ENCODE measurements at regions not wholly inside any gene's neighbourhood (a gene's known extent, or its start where the extent isn't known, plus 50 kb on each side); places are given as distances from the start of the nearest gene placed in this dataset.

- Histone ChIP-seq H3K9ac (replicated peaks in 1 of 4; ENCODE audit: extremely low read depth in 1 of 4, low read depth in 3 of 4, low read length in 3 of 4) (no peak overlapping the region), H3K36me3 (ENCODE audit: control insufficient read depth in 2 of 4, insufficient read depth in 4 of 4, low read length in 3 of 4) (no peaks in the 10 kb centered on the region; a peak in 1 of 8 replicates), H2BK20ac (ENCODE audit: low read length) (no peak overlapping the region), H3K18ac (ENCODE audit: extremely low read depth, low read length) (no peak overlapping the region), H2AFZ (ENCODE audit: low read length) (no peak overlapping the region), H3K23ac (ENCODE audit: insufficient read length) (no peak overlapping the region), H2BK120ac (replicated peaks; ENCODE audit: low read depth, low read length) (no peak overlapping the region), H4K20me1 (replicated peaks in 1 of 2; ENCODE audit: control insufficient read depth in 1 of 2, insufficient read depth in 2 of 2, low read length in 2 of 2) (peaks cover 0 to 11% of the 10 kb centered on the region in 2 experiments), H3K79me2 (ENCODE audit: control insufficient read depth in 1 of 2, insufficient read depth in 2 of 2, low read length in 2 of 2) (no peaks in the 10 kb centered on the region), H4K5ac (ENCODE audit: insufficient read length, low read depth, low read length) (no peak overlapping the region), H2BK5ac (ENCODE audit: low read depth, low read length) (no peak overlapping the region), H3K79me1 (ENCODE audit: low read depth, low read length) (no peaks in the 10 kb centered on the region), H3K56ac (replicated peaks; ENCODE audit: insufficient read length, low read depth, low read length) (no peak overlapping the region), H2AK5ac (ENCODE audit: low read depth, low read length) (no peak overlapping the region), H2BK12ac (ENCODE audit: low read depth, low read length) (no peak overlapping the region), H3K4me2 (ENCODE audit: insufficient read depth in 1 of 2, low read depth in 2 of 2, low read length in 2 of 2) (no peak overlapping the region), H4K91ac (replicated peaks; ENCODE audit: insufficient read length, low read length) (no peak overlapping the region), H3K9me3 (ENCODE audit: insufficient read depth in 2 of 2, low read depth in 1 of 2, low read length in 1 of 2) (no peaks in the 10 kb centered on the region), H3K27ac (ENCODE audit: low read depth, low read length) (no peak overlapping the region), H3K14ac (ENCODE audit: insufficient read length) (no peak overlapping the region), H4K8ac (ENCODE audit: extremely low read depth, insufficient read depth, low read length) (no peak overlapping the region), H3K23me2 (ENCODE audit: low read depth, low read length) (peaks cover 10% of the 10 kb centered on the region; the same call in 1 of the 2 replicates), H3K4ac (replicated peaks; ENCODE audit: insufficient read length, low read depth, low read length) (no peak overlapping the region), H3K4me3 (ENCODE audit: extremely low read depth in 1 of 4, insufficient read depth in 2 of 4, low read depth in 3 of 4, low read length in 4 of 4) (no peak overlapping the region), H3K27me3 (replicated peaks in 1 of 4; ENCODE audit: control insufficient read depth in 3 of 4, extremely low read depth in 1 of 4, insufficient read depth in 3 of 4, low read length in 3 of 4) (no peaks in the 10 kb centered on the region; a peak in 4 of 7 replicates), H3K4me1 (replicated peaks in 1 of 4; ENCODE audit: control insufficient read depth in 3 of 4, insufficient read depth in 4 of 4, low read length in 3 of 4) (peaks cover 0 to 10% (median 4%) of the 10 kb centered on the region in 4 experiments; a peak in 3 of 7 replicates), H2BK15ac (ENCODE audit: low read length) (no peak overlapping the region)
- DNase-seq (ENCODE audit: low read depth in 1 of 2, low spot score in 2 of 2) (no peak), FAIRE-seq (no peak)
- ChIA-PET CTCF (ENCODE audit: partially characterized antibody) (interaction anchor here (0.5 to 5.1 kb wide), 3 partner anchors 90 to 143 kb away, joined by 3 to 38 read pairs (median 3); no protein-coding TSS in a partner anchor), POLR2A (ENCODE audit: partially characterized antibody) (interaction anchor here (0.6 kb wide), 1 partner anchor 64 kb away, joined by 3 read pairs; no protein-coding TSS in a partner anchor)
- TF ChIP-seq SAP30 (IDR thresholded peaks at IDR 0.05; ENCODE audit: insufficient read depth, insufficient replicate concordance, low read length), result no peak
- TF ChIP-seq KDM5A (IDR thresholded peaks at IDR 0.05; ENCODE audit: low read length), result no peak
- no peak for TF ChIP-seq RAD21 (IDR thresholded peaks at IDR 0.05 in 1 of 2, conservative IDR thresholded peaks at IDR 0.05 in 1 of 2; ENCODE audit: low read depth in 2 of 2, low read length in 2 of 2)
- no peak for TF ChIP-seq ATF3 (IDR thresholded peaks at IDR 0.05; ENCODE audit: insufficient read depth, low read depth, low read length)
- TF ChIP-seq, protein P1, sequence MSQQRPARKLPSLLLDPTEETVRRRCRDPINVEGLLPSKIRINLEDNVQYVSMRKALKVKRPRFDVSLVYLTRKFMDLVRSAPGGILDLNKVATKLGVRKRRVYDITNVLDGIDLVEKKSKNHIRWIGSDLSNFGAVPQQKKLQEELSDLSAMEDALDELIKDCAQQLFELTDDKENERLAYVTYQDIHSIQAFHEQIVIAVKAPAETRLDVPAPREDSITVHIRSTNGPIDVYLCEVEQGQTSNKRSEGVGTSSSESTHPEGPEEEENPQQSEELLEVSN (IDR thresholded peaks at IDR 0.05), result no peak
- TF ChIP-seq CEBPB (IDR thresholded peaks at IDR 0.05; ENCODE audit: low read depth, low read length), result no peak
- no peak for TF ChIP-seq JUN (IDR thresholded peaks at IDR 0.05; ENCODE audit: low read depth, low read length)
- WGBS, 2 experiments (ENCODE audit: extremely low coverage in 1 of 2, insufficient coverage in 1 of 2, insufficient read length in 1 of 2, insufficient replicate concordance in 2 of 2, low coverage in 1 of 2, low lambda C conversion rate in 2 of 2, missing lambda C conversion rate in 1 of 2), result 89% methylated on average over 11 of the region's 11 CpGs; no CpG with 5 or more reads in 1 of the 2 experiments
Measured at GRCh38 chr12:107465625-107466024, 220.0 kb upstream of the PWP1 start.

All from H1 (cell line).